Globus pallidus (tissue), 1 donor: ENCODE measurements at regions not wholly inside any gene's neighbourhood (a gene's known extent, or its start where the extent isn't known, plus 50 kb on each side); places are given as distances from the start of the nearest gene placed in this dataset.
"Not testable (repeated sequence)": the region's sequence is repeated elsewhere in the genome, so short reads cannot be mapped to it uniquely, and the experiment has no call there.

ENCODE experiments used
- DNase-seq: peaks from one replicate; pipeline ENCODE4 v3.0.0-alpha.2; 2015; ENCODE audit warnings: low spot score

DNA sequence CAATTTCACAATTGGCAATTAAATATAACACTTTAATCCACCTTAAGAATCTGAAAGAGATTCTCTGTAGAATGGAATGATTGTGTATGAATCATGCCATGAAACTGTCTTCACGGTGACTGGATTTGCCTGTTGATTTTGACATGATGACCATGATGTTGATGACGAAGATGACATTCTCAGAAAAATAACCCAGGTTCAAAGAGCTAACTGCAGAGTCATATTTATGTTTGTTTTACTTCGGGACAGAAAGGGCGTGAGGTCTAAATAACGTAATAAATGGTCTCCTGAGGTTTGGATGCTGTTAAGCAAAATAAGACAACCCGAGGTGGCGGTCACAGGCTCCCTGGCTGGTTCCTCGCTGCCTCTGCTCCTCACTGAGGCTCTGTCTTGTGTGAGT, 532.0 kb downstream of the TMEM121 start:
- no peak for DNase-seq

- no peak for DNase-seq
Measured at GRCh38 chr14:106060276-106060975, 534.0 kb downstream of the TMEM121 start.

DNA sequence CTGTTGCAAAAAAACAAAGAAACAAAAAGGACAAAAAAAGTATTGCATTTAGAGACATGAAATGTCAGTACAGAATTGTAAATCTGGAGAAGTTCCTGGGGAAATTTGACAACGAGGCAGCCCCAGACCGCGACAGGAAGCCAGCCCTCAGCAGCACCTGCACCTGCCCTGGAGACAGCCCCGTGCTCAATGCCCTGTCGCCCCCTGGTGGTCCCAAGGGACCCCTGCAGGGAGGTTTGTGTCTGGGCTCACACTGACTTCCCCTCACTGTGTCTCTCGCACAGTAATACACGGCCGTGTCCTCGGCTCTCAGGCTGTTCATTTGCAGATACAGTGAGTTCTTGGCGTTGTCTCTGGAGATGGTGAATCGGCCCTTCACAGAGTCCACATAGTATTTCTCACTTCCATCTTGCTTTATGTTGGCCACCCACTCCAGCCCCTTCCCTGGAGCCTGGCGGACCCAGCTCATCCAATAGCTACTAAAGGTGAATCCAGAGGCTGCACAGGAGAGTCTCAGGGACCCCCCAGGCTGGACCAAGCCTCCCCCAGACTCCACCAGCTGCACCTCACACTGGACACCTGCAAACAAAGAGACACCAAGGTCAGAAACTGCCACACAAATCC, 535.6 kb downstream of the TMEM121 start:
- DNase-seq: not testable (repeated sequence)

GRCh38 chr14:106062502-106063272, 536.3 kb downstream of the TMEM121 start:
- no peak for DNase-seq

DNA sequence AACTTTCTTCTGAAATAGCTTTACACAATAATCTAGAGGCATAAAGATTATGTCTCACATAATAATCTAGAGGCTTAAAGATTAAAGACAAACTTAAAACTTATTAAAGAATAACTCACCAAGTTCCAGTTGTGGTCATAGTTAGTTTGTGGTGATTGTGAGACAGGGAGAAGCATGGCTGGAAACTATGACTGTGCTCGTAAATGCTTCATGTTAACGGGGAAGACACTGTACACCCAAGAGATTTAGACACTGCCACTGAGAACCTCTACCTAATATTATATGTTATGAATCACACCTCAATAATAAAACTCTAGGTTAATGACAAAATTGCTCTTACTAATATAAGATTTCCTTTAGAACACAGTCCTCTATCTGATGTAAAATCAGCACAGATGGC, 541.6 kb downstream of the TMEM121 start:
- no peak for DNase-seq

- DNase-seq: no peak
Measured at GRCh38 chr14:106069804-106070625, 543.6 kb downstream of the TMEM121 start.

DNA sequence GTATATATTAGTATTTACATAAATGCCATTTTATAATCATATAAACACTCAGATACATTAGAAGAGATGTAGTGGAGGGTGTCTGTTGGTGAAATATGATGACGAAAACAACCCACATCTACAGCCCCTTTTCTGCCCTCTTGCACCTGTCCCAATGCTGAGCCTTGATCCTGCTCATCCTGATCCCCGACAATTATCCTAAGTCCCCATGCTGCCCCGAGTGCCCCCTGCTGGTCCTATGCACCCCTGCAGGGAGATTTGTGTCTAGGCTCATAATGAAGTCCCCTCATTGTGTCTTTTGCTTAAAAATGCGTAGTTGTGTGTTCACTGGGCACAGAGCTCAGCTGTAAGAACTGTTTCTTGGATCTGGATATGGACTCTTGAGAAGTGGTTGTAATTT, 554.5 kb downstream of the TMEM121 start:
- no peak for DNase-seq

- not testable (repeated sequence) for DNase-seq
Measured at GRCh38 chr14:106081721-106082120, 555.3 kb downstream of the TMEM121 start.

DNA sequence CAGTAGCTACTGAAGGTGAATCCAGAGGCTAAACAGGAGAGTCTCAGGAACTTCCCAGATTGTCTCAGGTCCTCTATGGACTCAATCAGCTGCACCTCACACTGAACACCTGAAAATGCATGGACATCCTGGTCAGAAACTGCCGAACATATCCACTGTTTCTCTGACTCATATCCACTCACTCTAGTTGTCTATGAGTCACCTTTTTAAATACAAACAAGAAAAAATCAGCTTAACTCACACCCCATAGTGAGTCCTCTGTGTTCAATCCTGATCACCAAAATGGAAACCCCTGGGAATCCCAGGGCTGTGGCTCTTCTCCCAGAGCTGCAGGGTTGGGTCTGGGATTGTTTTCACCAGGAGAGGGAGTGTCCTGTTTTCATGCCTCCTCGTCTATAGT, 556.7 kb downstream of the TMEM121 start:
- DNase-seq: no peak

- no peak for DNase-seq
Measured at GRCh38 chr14:106087837-106088236, 561.5 kb downstream of the TMEM121 start.

- not testable (repeated sequence) for DNase-seq
Measured at GRCh38 chr14:106088860-106089259, 562.5 kb downstream of the TMEM121 start.

DNA sequence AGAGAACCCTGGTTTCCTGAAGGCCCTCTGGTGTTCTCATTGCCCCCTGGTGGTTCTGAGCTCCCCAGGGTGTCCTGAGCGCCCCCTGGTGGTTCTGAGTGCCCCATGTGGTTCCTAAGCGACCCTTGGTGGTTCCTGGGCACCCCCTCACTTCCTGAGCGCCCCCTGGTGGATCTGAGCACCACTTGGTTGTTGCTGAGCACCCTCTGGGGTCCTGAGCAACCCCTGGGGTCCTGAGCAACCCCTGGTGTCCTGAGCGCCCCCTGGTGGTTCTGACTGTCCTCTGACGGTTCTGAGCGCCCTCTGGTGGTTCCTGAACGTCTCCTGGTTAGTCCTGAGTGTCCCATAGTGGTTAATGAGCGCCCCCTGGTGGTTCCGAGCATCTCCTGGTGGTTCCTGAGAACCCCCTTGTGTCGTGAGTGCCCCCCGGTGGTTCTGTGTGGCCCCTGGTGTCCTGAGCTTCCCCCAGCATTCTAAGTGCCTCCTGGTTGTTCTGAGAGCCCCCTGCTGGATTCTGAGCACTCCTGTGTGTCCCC, 568.3 kb downstream of the TMEM121 start:
- no peak for DNase-seq

- no peak for DNase-seq
Measured at GRCh38 chr14:106107703-106108102, 581.3 kb downstream of the TMEM121 start.

DNA sequence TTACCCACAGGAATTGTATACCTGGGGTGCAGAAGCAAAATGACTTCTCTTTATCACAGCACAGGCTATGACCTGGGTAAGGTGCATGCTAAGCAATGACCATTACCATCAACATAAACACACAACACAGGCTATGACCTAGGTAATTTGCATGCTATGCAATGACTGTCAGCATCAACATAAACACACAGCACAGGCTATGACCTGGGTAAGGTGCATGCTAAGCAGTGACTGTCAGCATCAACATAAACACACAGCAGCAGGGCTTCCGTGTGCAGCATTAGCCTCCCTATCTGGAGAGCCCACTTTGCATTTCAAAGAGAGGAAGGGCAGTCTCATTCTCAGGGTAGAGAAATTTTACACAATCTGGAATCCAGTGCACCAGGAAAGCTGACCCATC, 583.0 kb downstream of the TMEM121 start:
- no peak for DNase-seq

- no peak for DNase-seq
Measured at GRCh38 chr14:106115401-106115800, 589.0 kb downstream of the TMEM121 start.

- DNase-seq: not testable (repeated sequence)
Measured at GRCh38 chr14:106116339-106116930, 590.1 kb downstream of the TMEM121 start.

- no peak for DNase-seq
Measured at GRCh38 chr14:106120101-106120500, 593.7 kb downstream of the TMEM121 start.

GRCh38 chr14:106129274-106129673, 602.9 kb downstream of the TMEM121 start:
- DNase-seq: no peak

- DNase-seq: not testable (repeated sequence)
Measured at GRCh38 chr14:106129904-106130661, 603.7 kb downstream of the TMEM121 start.

DNA sequence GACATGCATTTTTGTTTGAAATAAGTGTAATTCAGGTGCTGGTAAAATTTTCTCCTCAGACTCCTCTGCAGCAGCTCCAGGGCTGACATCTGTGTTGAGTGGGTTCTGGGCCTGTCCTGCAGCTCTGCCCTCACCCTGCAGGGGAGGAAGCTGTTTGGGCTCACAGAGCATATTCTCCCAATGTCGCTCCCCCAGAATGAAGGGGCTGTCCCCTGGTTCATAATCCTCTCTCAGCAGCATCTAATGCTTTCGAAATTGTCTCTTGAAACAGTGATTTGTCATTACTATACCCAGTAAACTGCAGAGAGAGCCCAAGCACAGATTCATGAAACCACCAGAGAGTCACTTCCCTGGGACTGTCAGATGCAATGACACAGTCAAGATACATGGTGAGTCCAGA, 606.7 kb downstream of the TMEM121 start:
- not testable (repeated sequence) for DNase-seq

DNA sequence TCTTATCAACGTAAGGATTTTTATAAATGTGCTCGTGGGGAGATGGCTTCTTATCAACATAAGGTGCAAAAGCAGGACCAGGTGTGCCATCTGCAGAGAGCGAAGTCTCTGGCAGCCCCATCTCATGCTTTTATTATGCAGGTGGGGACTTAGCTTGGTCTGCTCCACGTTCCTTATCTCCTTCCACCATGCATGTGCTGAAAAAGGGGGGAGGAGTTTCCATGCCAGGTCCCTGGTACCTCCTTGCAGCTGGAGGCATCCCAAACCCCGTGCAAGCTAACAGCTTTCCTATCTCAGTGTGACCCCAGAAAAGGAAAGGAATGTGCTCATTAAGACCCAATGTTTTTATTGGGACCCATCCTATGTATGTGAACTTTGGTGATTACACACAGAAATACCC, 608.5 kb downstream of the TMEM121 start:
- no peak for DNase-seq
